Activated CD4-positive, alpha-beta T cell treated with anti-CD3 and anti-CD28 coated beads, Interleukin-2, amount 10 ng/mL, durations not matched to agents 7 days and 5 days (primary cell): ENCODE measurements at regions not wholly inside any gene's neighbourhood (a gene's known extent, or its start where the extent isn't known, plus 50 kb on each side); places are given as distances from the start of the nearest gene placed in this dataset.

Source experiments
- CTCF ChIA-PET: fragments of 350-600 bp; sonication (Branson Sonifier 250); formaldehyde crosslinking; loops from one replicate; lab custom pipeline; 2021; ENCODE audit warnings: antibody characterized with exemption; lab: Charles Lee
- POLR2A ChIA-PET: fragments of 350-600 bp; sonication (Branson Sonifier 250); formaldehyde crosslinking; loops from one replicate; lab custom pipeline; 2021; ENCODE audit warnings: antibody characterized with exemption; lab: Charles Lee
- DNase-seq: peaks from one replicate; pipeline ENCODE4 v3.0.0-alpha.2; 2020
- H3K27ac Mint-ChIP-seq: one replicate; pipeline ENCODE4 v1.8.0; 2021; ENCODE audit warnings: mild to moderate bottlenecking, moderate library complexity, mixed read lengths
- H3K27me3 Mint-ChIP-seq: one replicate; pipeline ENCODE4 v1.8.0; 2021; ENCODE audit warnings: mixed read lengths
- H3K36me3 Mint-ChIP-seq: one replicate; pipeline ENCODE4 v1.8.0; 2021; ENCODE audit warnings: low read depth, mixed read lengths
- H3K4me1 Mint-ChIP-seq: one replicate; pipeline ENCODE4 v1.8.0; 2021; ENCODE audit warnings: mixed read lengths
- H3K4me3 Mint-ChIP-seq: one replicate; pipeline ENCODE4 v1.8.0; 2021; ENCODE audit warnings: mild to moderate bottlenecking, moderate library complexity, mixed read lengths
- H3K9me3 Mint-ChIP-seq: one replicate; pipeline ENCODE4 v1.8.0; 2021; ENCODE audit warnings: mixed read lengths

GRCh38 chr3:167188592-167188991 lies 191.5 kb downstream of the ZBBX start:
- Mint-ChIP-seq H3K4me3 (no peak overlapping the region), H3K27me3 (no peaks in the 10 kb centered on the region), H3K27ac (no peak overlapping the region), H3K4me1 (no peaks in the 10 kb centered on the region), H3K36me3 (no peaks in the 10 kb centered on the region), H3K9me3 (no peaks in the 10 kb centered on the region)
- DNase-seq = no peak
- ChIA-PET CTCF (no interaction called here), POLR2A (no interaction called here)

- Mint-ChIP-seq H3K4me3 (no peak overlapping the region), H3K9me3 (peaks cover 3% of the 10 kb centered on the region), H3K36me3 (no peaks in the 10 kb centered on the region), H3K27ac (no peak overlapping the region), H3K4me1 (no peaks in the 10 kb centered on the region), H3K27me3 (no peaks in the 10 kb centered on the region)
- DNase-seq = no peak
- ChIA-PET CTCF (no interaction called here), POLR2A (no interaction called here)
Measured at GRCh38 chr3:167187221-167187620, 192.9 kb downstream of the ZBBX start.

GRCh38 chr3:167184511-167184910 lies 195.6 kb downstream of the ZBBX start:
- Mint-ChIP-seq H3K36me3 (no peaks in the 10 kb centered on the region), H3K27ac (no peak overlapping the region), H3K9me3 (peaks cover 6% of the 10 kb centered on the region), H3K4me3 (no peak overlapping the region), H3K27me3 (no peaks in the 10 kb centered on the region), H3K4me1 (no peaks in the 10 kb centered on the region)
- ChIA-PET POLR2A (no interaction called here), CTCF (no interaction called here)
- DNase-seq = no peak

GRCh38 chr3:167172377-167172776 lies 207.7 kb downstream of the ZBBX start:
- ChIA-PET CTCF (no interaction called here), POLR2A (no interaction called here)
- no peaks in the 10 kb centered on the region for H3K4me1 Mint-ChIP-seq
- H3K27ac Mint-ChIP-seq = no peak overlapping the region
- DNase-seq = no peak
- no peaks in the 10 kb centered on the region for H3K27me3 Mint-ChIP-seq
- peaks cover 4% of the 10 kb centered on the region for H3K9me3 Mint-ChIP-seq
- no peak overlapping the region for H3K4me3 Mint-ChIP-seq
- no peaks in the 10 kb centered on the region for H3K36me3 Mint-ChIP-seq

GRCh38 chr3:167167491-167167890 lies 212.6 kb downstream of the ZBBX start:
- H3K36me3 Mint-ChIP-seq = no peaks in the 10 kb centered on the region
- CTCF ChIA-PET = no interaction called here
- H3K27me3 Mint-ChIP-seq = no peaks in the 10 kb centered on the region

GRCh38 chr3:167166594-167167253 lies 213.4 kb downstream of the ZBBX start:
- Mint-ChIP-seq H3K27ac (no peak overlapping the region), H3K27me3 (no peaks in the 10 kb centered on the region), H3K36me3 (no peaks in the 10 kb centered on the region), H3K4me1 (no peaks in the 10 kb centered on the region), H3K9me3 (peaks cover 3% of the 10 kb centered on the region), H3K4me3 (no peak overlapping the region)
- ChIA-PET CTCF (no interaction called here), POLR2A (no interaction called here)
- no peak for DNase-seq

More at GRCh38 chr3:167167491-167167890, 212.6 kb downstream of the ZBBX start:
- Mint-ChIP-seq H3K4me1 (no peaks in the 10 kb centered on the region), H3K27ac (no peak overlapping the region), H3K4me3 (no peak overlapping the region), H3K9me3 (peaks cover 3% of the 10 kb centered on the region)
- POLR2A ChIA-PET = no interaction called here
- DNase-seq = no peak

GRCh38 chr3:167166012-167166411 lies 214.1 kb downstream of the ZBBX start:
- H3K4me3 Mint-ChIP-seq = no peak overlapping the region
- peaks cover 3% of the 10 kb centered on the region for H3K9me3 Mint-ChIP-seq
- H3K36me3 Mint-ChIP-seq = no peaks in the 10 kb centered on the region
- no peaks in the 10 kb centered on the region for H3K27me3 Mint-ChIP-seq
- CTCF ChIA-PET = no interaction called here
- no peak overlapping the region for H3K27ac Mint-ChIP-seq
- POLR2A ChIA-PET = no interaction called here
- H3K4me1 Mint-ChIP-seq = no peaks in the 10 kb centered on the region
- DNase-seq = no peak

GRCh38 chr3:167163580-167163979 lies 216.5 kb downstream of the ZBBX start:
- no peak overlapping the region for H3K27ac Mint-ChIP-seq
- H3K36me3 Mint-ChIP-seq = no peaks in the 10 kb centered on the region
- H3K4me3 Mint-ChIP-seq = no peak overlapping the region
- POLR2A ChIA-PET = no interaction called here
- H3K9me3 Mint-ChIP-seq = peaks cover 3% of the 10 kb centered on the region
- H3K27me3 Mint-ChIP-seq = no peaks in the 10 kb centered on the region
- no peak for DNase-seq
- CTCF ChIA-PET = no interaction called here
- no peaks in the 10 kb centered on the region for H3K4me1 Mint-ChIP-seq

GRCh38 chr3:167162083-167162482 lies 218.0 kb downstream of the ZBBX start:
- Mint-ChIP-seq H3K9me3 (peaks cover 2% of the 10 kb centered on the region), H3K27ac (no peak overlapping the region), H3K36me3 (no peaks in the 10 kb centered on the region), H3K4me3 (no peak overlapping the region), H3K27me3 (no peaks in the 10 kb centered on the region), H3K4me1 (no peaks in the 10 kb centered on the region)
- ChIA-PET CTCF (no interaction called here), POLR2A (no interaction called here)
- DNase-seq = no peak

- CTCF ChIA-PET = no interaction called here
- H3K27me3 Mint-ChIP-seq = no peaks in the 10 kb centered on the region
- no peaks in the 10 kb centered on the region for H3K4me1 Mint-ChIP-seq
- H3K9me3 Mint-ChIP-seq = peaks cover 10% of the 10 kb centered on the region
- H3K4me3 Mint-ChIP-seq = no peak overlapping the region
- POLR2A ChIA-PET = no interaction called here
- no peak for DNase-seq
- no peaks in the 10 kb centered on the region for H3K36me3 Mint-ChIP-seq
- H3K27ac Mint-ChIP-seq = no peak overlapping the region
Measured at GRCh38 chr3:167160781-167161180, 219.3 kb downstream of the ZBBX start.

GRCh38 chr3:167151636-167152035 lies 228.5 kb downstream of the ZBBX start:
- Mint-ChIP-seq H3K9me3 (peaks cover 13% of the 10 kb centered on the region), H3K36me3 (no peaks in the 10 kb centered on the region), H3K27ac (no peak overlapping the region), H3K4me1 (no peaks in the 10 kb centered on the region), H3K4me3 (no peak overlapping the region), H3K27me3 (no peaks in the 10 kb centered on the region)
- DNase-seq = no peak
- ChIA-PET CTCF (no interaction called here), POLR2A (no interaction called here)

- POLR2A ChIA-PET = no interaction called here
- no peaks in the 10 kb centered on the region for H3K36me3 Mint-ChIP-seq
- DNase-seq = no peak
- H3K4me3 Mint-ChIP-seq = no peak overlapping the region
- H3K27ac Mint-ChIP-seq = no peak overlapping the region
- H3K9me3 Mint-ChIP-seq = no peaks in the 10 kb centered on the region
- CTCF ChIA-PET = no interaction called here
- H3K27me3 Mint-ChIP-seq = no peaks in the 10 kb centered on the region
- no peaks in the 10 kb centered on the region for H3K4me1 Mint-ChIP-seq
Measured at GRCh38 chr3:167148136-167148535, 232.0 kb downstream of the ZBBX start.

GRCh38 chr3:167146911-167147310 lies 233.2 kb downstream of the ZBBX start:
- Mint-ChIP-seq H3K4me3 (no peak overlapping the region), H3K27me3 (no peaks in the 10 kb centered on the region), H3K4me1 (no peaks in the 10 kb centered on the region), H3K9me3 (no peaks in the 10 kb centered on the region), H3K36me3 (no peaks in the 10 kb centered on the region), H3K27ac (no peak overlapping the region)
- DNase-seq = no peak
- CTCF ChIA-PET = no interaction called here
- POLR2A ChIA-PET = no interaction called here
